ENCODE measurements at regions not wholly inside any gene's neighbourhood (a gene's known extent, or its start where the extent isn't known, plus 50 kb on each side); places are given as distances from the start of the nearest gene placed in this dataset.

DNA sequence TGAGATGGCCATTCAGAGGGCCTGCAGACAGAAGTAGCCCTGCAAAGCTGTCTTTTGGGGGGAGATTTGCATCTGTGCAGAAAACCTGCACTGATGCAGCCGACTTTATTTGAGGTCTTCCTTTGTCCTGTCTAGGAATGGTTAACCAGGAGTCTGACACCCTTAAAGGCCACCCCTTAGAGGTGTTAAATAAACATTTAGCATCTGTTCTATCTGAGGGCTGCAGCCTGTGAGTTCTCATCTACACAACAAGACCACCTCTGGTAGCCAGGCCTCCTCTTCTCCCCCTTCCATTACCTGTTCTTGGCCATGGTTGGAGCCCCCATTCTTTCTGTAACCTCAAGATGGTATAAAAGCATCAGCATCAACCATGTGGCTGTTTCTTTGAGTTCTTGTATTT is 214.4 kb upstream of the HS6ST1 start:
- WGBS, 3 donors, result 66 to 89% (median 74%) methylated on average over 1 of the region's 1 CpG
- H3K27me3 ChIP-seq, result no peaks in the 10 kb centered on the region
- TF ChIP-seq, protein P1, sequence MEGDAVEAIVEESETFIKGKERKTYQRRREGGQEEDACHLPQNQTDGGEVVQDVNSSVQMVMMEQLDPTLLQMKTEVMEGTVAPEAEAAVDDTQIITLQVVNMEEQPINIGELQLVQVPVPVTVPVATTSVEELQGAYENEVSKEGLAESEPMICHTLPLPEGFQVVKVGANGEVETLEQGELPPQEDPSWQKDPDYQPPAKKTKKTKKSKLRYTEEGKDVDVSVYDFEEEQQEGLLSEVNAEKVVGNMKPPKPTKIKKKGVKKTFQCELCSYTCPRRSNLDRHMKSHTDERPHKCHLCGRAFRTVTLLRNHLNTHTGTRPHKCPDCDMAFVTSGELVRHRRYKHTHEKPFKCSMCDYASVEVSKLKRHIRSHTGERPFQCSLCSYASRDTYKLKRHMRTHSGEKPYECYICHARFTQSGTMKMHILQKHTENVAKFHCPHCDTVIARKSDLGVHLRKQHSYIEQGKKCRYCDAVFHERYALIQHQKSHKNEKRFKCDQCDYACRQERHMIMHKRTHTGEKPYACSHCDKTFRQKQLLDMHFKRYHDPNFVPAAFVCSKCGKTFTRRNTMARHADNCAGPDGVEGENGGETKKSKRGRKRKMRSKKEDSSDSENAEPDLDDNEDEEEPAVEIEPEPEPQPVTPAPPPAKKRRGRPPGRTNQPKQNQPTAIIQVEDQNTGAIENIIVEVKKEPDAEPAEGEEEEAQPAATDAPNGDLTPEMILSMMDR (IDR thresholded peaks at IDR 0.05), result no peak
- TF ChIP-seq EP300 (IDR thresholded peaks at IDR 0.05) (no peak), POLR2A (IDR thresholded peaks at IDR 0.05) (no peak)
- DNase-seq, result no peak
- no peak overlapping the region for H3K4me3 ChIP-seq
- intact Hi-C loops (cut with DNase I), result no loop called here
- no peak overlapping the region for H3K27ac ChIP-seq
- no peaks in the 10 kb centered on the region for H3K9me3 ChIP-seq
- H3K4me1 ChIP-seq (ENCODE audit: insufficient read depth), result no peaks in the 10 kb centered on the region
- H3K36me3 ChIP-seq, result no peaks in the 10 kb centered on the region

- Histone ChIP-seq H3K36me3 (no peaks in the 10 kb centered on the region), H3K27ac (no peak overlapping the region), H3K4me3 (no peak overlapping the region), H3K27me3 (no peaks in the 10 kb centered on the region), H3K9me3 (no peaks in the 10 kb centered on the region), H3K4me1 (ENCODE audit: insufficient read depth) (no peaks in the 10 kb centered on the region)
- no peak for TF ChIP-seq EP300 (IDR thresholded peaks at IDR 0.05)
- no peak for TF ChIP-seq POLR2A (IDR thresholded peaks at IDR 0.05)
- TF ChIP-seq, protein P1 (IDR thresholded peaks at IDR 0.05), result no peak
- DNase-seq, result no peak
- 75 to 87% (median 86%) methylated on average over 4 of the region's 4 CpGs for WGBS, 3 donors
- intact Hi-C loops (cut with DNase I), result no loop called here
Measured at GRCh38 chr2:128534688-128535392, 216.2 kb upstream of the HS6ST1 start.

- intact Hi-C loops (cut with DNase I), result no loop called here
- H3K36me3 ChIP-seq, result no peaks in the 10 kb centered on the region
- no peak for TF ChIP-seq POLR2A (IDR thresholded peaks at IDR 0.05)
- TF ChIP-seq, protein P1 (IDR thresholded peaks at IDR 0.05), result no peak
- H3K4me1 ChIP-seq (ENCODE audit: insufficient read depth), result no peaks in the 10 kb centered on the region
- H3K4me3 ChIP-seq, result no peak overlapping the region
- no peaks in the 10 kb centered on the region for H3K27me3 ChIP-seq
- WGBS, 3 donors, result 78 to 83% (median 82%) methylated on average over 8 of the region's 8 CpGs
- no peak overlapping the region for H3K27ac ChIP-seq
- no peak for DNase-seq
- no peaks in the 10 kb centered on the region for H3K9me3 ChIP-seq
Measured at GRCh38 chr2:128535953-128536352, 217.3 kb upstream of the HS6ST1 start.

GRCh38 chr2:128536925-128537620 is 218.4 kb upstream of the HS6ST1 start:
- H3K27me3 ChIP-seq, result no peaks in the 10 kb centered on the region
- no peaks in the 10 kb centered on the region for H3K36me3 ChIP-seq
- H3K27ac ChIP-seq, result no peak overlapping the region
- DNase-seq, result no peak
- no peaks in the 10 kb centered on the region for H3K9me3 ChIP-seq
- H3K4me1 ChIP-seq (ENCODE audit: insufficient read depth), result no peaks in the 10 kb centered on the region
- WGBS, 3 donors, result 75 to 79% (median 77%) methylated on average over 14 of the region's 14 CpGs
- no peak overlapping the region for H3K4me3 ChIP-seq
- TF ChIP-seq EP300 (IDR thresholded peaks at IDR 0.05) (no peak), POLR2A (IDR thresholded peaks at IDR 0.05) (no peak)
- TF ChIP-seq, protein P1 (IDR thresholded peaks at IDR 0.05), result no peak
- intact Hi-C loops (cut with DNase I), result no loop called here

Measured in ovary (tissue), 7 donors.